GM12891 (cell line): ENCODE measurements at regions not wholly inside any gene's neighbourhood (a gene's known extent, or its start where the extent isn't known, plus 50 kb on each side); places are given as distances from the start of the nearest gene placed in this dataset.

Experiments
- PAX5 ChIP-seq: IDR thresholded peaks from 2 replicates; pipeline ENCODE4 v1.6.1; 2011; ENCODE audit warnings: low read length, moderate library complexity, mild to moderate bottlenecking; ENCODE audit not compliant: insufficient read depth, severe bottlenecking
- POLR2A ChIP-seq: IDR thresholded peaks from 2 replicates; pipeline ENCODE4 v1.6.1; 2011; ENCODE audit warnings: low read depth, low read length, control low read depth
- POLR2AphosphoS5 ChIP-seq: IDR thresholded peaks from 2 replicates; pipeline ENCODE4 v1.6.1; 2011; ENCODE audit warnings: low read depth, low read length, control low read depth
- SPI1 ChIP-seq: IDR thresholded peaks from 2 replicates; pipeline ENCODE4 v1.6.1; 2011; ENCODE audit warnings: low read depth, low read length, control low read depth
- TAF1 ChIP-seq: IDR thresholded peaks from 2 replicates; pipeline ENCODE4 v1.6.1; 2011; ENCODE audit warnings: low read depth, low read length, control low read depth

DNA sequence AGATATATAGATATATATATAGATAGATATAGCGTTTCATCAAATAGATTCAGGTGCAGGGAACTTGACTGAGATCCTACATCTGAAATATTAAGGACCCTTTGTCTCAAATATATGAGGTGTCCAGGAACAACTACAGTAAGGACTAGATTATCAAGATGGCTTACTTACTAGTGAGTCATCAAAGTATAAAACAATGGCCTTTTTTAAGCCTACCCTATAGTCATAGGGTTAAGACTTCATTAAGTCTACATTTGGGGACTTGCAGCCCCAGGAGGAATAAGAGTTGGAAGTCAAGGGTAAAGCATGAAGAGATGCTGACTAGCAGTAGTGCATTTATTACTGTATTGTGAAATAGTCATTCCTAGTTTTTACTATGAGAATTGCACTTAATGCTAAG, 1023.4 kb downstream of the CDH11 start:
- TF ChIP-seq POLR2AphosphoS5: no peak
- no peak for TF ChIP-seq POLR2A
- TF ChIP-seq PAX5: no peak
- no peak for TF ChIP-seq TAF1
- no peak for TF ChIP-seq SPI1
